A673 (cell line): ENCODE measurements at regions not wholly inside any gene's neighbourhood (a gene's known extent, or its start where the extent isn't known, plus 50 kb on each side); places are given as distances from the start of the nearest gene placed in this dataset.

Experiments used
- BruUV-seq: library from RNA; stranded (reverse); fragments of 400-500 nt; replicated peaks from 2 replicates; lab custom pipeline; 2021; lab: Mats Ljungman, UMichigan
- CTCF ChIA-PET: fragments of 300-600 bp; sonication (Branson Sonifier 250); formaldehyde crosslinking; loops from one replicate; lab custom pipeline; 2022; ENCODE audit warnings: antibody characterized with exemption; lab: Charles Lee
- POLR2A ChIA-PET: fragments of 300-600 bp; sonication (Branson Sonifier 250); formaldehyde crosslinking; loops from one replicate; lab custom pipeline; 2022; ENCODE audit warnings: antibody characterized with exemption; ENCODE audit not compliant: low non-redundant PET; lab: Charles Lee
- DNase-seq: peaks from one replicate; pipeline ENCODE4 v3.0.0-alpha.2; 2015; ENCODE audit warnings: low spot score
- H3K27ac ChIP-seq: fragments of 200-600 bp; sonication (generic); 2 replicates; pipeline ENCODE4 v1.5.1; 2016; ENCODE audit warnings: mixed run types, low read depth, mild to moderate bottlenecking, mixed read lengths, antibody characterized with exemption, low read length; ENCODE audit not compliant: poor library complexity, severe bottlenecking
- H3K27me3 ChIP-seq: fragments of 200-600 bp; sonication (generic); replicated peaks from 2 replicates; pipeline ENCODE4 v1.6.1; 2017; ENCODE audit warnings: mixed run types, low read depth, mild to moderate bottlenecking, mixed read lengths, antibody characterized with exemption, low read length; ENCODE audit not compliant: insufficient read depth, poor library complexity
- H3K36me3 ChIP-seq: fragments of 200-600 bp; sonication (generic); 2 replicates; pipeline ENCODE4 v1.6.1; 2016; ENCODE audit warnings: mixed run types, mild to moderate bottlenecking, mixed read lengths, antibody characterized with exemption, low read length; ENCODE audit not compliant: insufficient read depth, poor library complexity, severe bottlenecking
- H3K4me1 ChIP-seq: fragments of 200-600 bp; sonication (generic); 2 replicates; pipeline ENCODE4 v1.6.1; 2017; ENCODE audit warnings: mixed run types, mild to moderate bottlenecking, mixed read lengths, antibody characterized with exemption, low read length; ENCODE audit not compliant: insufficient read depth, poor library complexity, severe bottlenecking
- H3K4me3 ChIP-seq: fragments of 200-600 bp; sonication (generic); 2 replicates; pipeline ENCODE4 v1.5.1; 2016; ENCODE audit warnings: low read depth, mixed run types, mild to moderate bottlenecking, mixed read lengths, low read length; ENCODE audit not compliant: poor library complexity, severe bottlenecking
- H3K9me3 ChIP-seq: fragments of 200-600 bp; sonication (generic); 2 replicates; pipeline ENCODE4 v1.6.1; 2016; ENCODE audit warnings: mixed run types, low read depth, mild to moderate bottlenecking, mixed read lengths, antibody characterized with exemption, low read length; ENCODE audit not compliant: poor library complexity, severe bottlenecking
- CTCF ChIP-seq: fragments of 300-800, 200-600 bp; sonication (generic); conservative IDR thresholded peaks from 2 replicates; pipeline ENCODE4 v1.5.1; 2017; ENCODE audit warnings: low read depth, mild to moderate bottlenecking, antibody characterized with exemption, low read length, moderate library complexity, mixed read lengths
- EZH2 ChIP-seq: fragments of 200-600 bp; sonication (generic); IDR thresholded peaks from 2 replicates; pipeline ENCODE4 v1.6.1; 2017; ENCODE audit warnings: borderline replicate concordance, low read depth, mild to moderate bottlenecking, mixed read lengths, antibody characterized with exemption, low read length; ENCODE audit not compliant: poor library complexity, severe bottlenecking
- intact Hi-C: fragments of 100-400 bp; cut with micrococcal nuclease; formaldehyde crosslinking; loops from one replicate; pipeline ENCODE4 v1.10.0; 2022; ENCODE audit not compliant: unreplicated experiment

- H3K9me3 ChIP-seq: no peaks in the 10 kb centered on the region
- CTCF ChIA-PET: no interaction called here
- no peaks in the 10 kb centered on the region for H3K36me3 ChIP-seq
- TF ChIP-seq CTCF (no peak), EZH2 (no peak)
- no peaks in the 10 kb centered on the region for H3K27me3 ChIP-seq
- DNase-seq: no peak
- H3K27ac ChIP-seq: no peak overlapping the region
- intact Hi-C loops: no loop called here
- H3K4me3 ChIP-seq: no peak overlapping the region
- BruUV-seq: no TSS peak
- peaks cover 10% of the 10 kb centered on the region for H3K4me1 ChIP-seq
- POLR2A ChIA-PET: no interaction called here
Observed at GRCh38 chr22:49547751-49548239, 279.9 kb downstream of the BRD1 start.

- H3K4me3 ChIP-seq: no peak overlapping the region
- BruUV-seq: no TSS peak
- no peaks in the 10 kb centered on the region for H3K9me3 ChIP-seq
- no peak for DNase-seq
- intact Hi-C loops: no loop called here
- CTCF ChIA-PET: no interaction called here
- H3K27ac ChIP-seq: no peak overlapping the region
- no peaks in the 10 kb centered on the region for H3K27me3 ChIP-seq
- TF ChIP-seq CTCF (no peak), EZH2 (no peak)
- POLR2A ChIA-PET: no interaction called here
- no peaks in the 10 kb centered on the region for H3K36me3 ChIP-seq
- H3K4me1 ChIP-seq: peaks cover 4% of the 10 kb centered on the region
Observed at GRCh38 chr22:49546811-49547585, 280.7 kb downstream of the BRD1 start.

DNA sequence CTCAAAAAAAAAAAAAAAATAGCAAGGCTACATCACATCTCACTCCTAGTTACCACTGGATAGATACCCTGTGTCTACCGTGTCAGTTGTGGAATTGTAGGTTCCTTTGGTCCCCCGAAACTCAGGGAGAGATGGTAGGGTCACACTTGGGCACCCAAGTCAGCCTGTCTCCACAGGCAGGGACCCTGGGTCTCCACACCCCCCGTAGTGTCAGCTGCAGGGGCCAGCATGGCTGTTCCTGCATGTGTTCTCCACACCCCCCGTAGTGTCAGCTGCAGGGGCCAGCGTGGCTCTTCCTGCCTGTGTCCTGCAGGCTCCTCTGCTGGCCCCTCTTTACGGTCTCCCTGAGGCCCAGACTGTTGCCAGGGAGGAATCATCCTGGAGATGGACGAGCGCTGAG, 282.1 kb downstream of the BRD1 start:
- Histone ChIP-seq H3K36me3 (no peaks in the 10 kb centered on the region), H3K4me3 (no peak overlapping the region), H3K27ac (no peak overlapping the region), H3K9me3 (no peaks in the 10 kb centered on the region), H3K4me1 (no peaks in the 10 kb centered on the region), H3K27me3 (no peaks in the 10 kb centered on the region)
- BruUV-seq: no TSS peak
- TF ChIP-seq EZH2: no peak
- no peak for TF ChIP-seq CTCF
- CTCF ChIA-PET: no interaction called here
- POLR2A ChIA-PET: no interaction called here
- DNase-seq: no peak
- intact Hi-C loops: no loop called here
